HG02943 (cell line): ENCODE measurements at regions not wholly inside any gene's neighbourhood (a gene's known extent, or its start where the extent isn't known, plus 50 kb on each side); places are given as distances from the start of the nearest gene placed in this dataset.

ENCODE experiments used
- ATAC-seq: cut with Tn5 transposase; IDR thresholded peaks from one replicate; pipeline ENCODE4 v1.9.1; 2021; ENCODE audit warnings: mild to moderate bottlenecking, low read depth, moderate library complexity; ENCODE audit not compliant: unreplicated experiment

- no peak for ATAC-seq
These were observed 990.5 kb downstream of the OTOL1 start for GRCh38 chr3:162487138-162487537.

- ATAC-seq, result no peak
These were observed 993.2 kb downstream of the OTOL1 start for GRCh38 chr3:162489853-162490252.

- no peak for ATAC-seq
These were observed 995.3 kb downstream of the OTOL1 start for GRCh38 chr3:162491952-162492351.

- no peak for ATAC-seq
These were observed 996.0 kb downstream of the OTOL1 start for GRCh38 chr3:162492446-162493081.

- ATAC-seq, result no peak
These were observed 1002.0 kb downstream of the OTOL1 start for GRCh38 chr3:162498626-162499025.

GRCh38 chr3:162507397-162507796 is 1010.8 kb downstream of the OTOL1 start:
- no peak for ATAC-seq

- ATAC-seq, result no peak
These were observed 1015.9 kb downstream of the OTOL1 start for GRCh38 chr3:162512488-162512887.

GRCh38 chr3:162517110-162517509 is 1020.5 kb downstream of the OTOL1 start:
- ATAC-seq, result no peak

GRCh38 chr3:162521669-162522068 is 1025.1 kb downstream of the OTOL1 start:
- ATAC-seq, result no peak

GRCh38 chr3:162525066-162525742 is 1028.6 kb downstream of the OTOL1 start:
- ATAC-seq, result no peak

- ATAC-seq, result no peak
These were observed 1029.2 kb downstream of the OTOL1 start for GRCh38 chr3:162525771-162526170.

- ATAC-seq, result no peak
These were observed 1037.8 kb downstream of the OTOL1 start for GRCh38 chr3:162534431-162534830.

GRCh38 chr3:162538491-162538890 is 1041.9 kb downstream of the OTOL1 start:
- no peak for ATAC-seq

- ATAC-seq, result no peak
These were observed 1042.3 kb downstream of the OTOL1 start for GRCh38 chr3:162538906-162539305.

GRCh38 chr3:162540421-162540820 is 1043.8 kb downstream of the OTOL1 start:
- ATAC-seq, result no peak

- ATAC-seq, result no peak
These were observed 1045.3 kb downstream of the OTOL1 start for GRCh38 chr3:162541923-162542322.

- no peak for ATAC-seq
These were observed 1047.6 kb downstream of the OTOL1 start for GRCh38 chr3:162544246-162544645.

- ATAC-seq, result no peak
These were observed 1050.3 kb downstream of the OTOL1 start for GRCh38 chr3:162546910-162547309.

- no peak for ATAC-seq
These were observed 1050.7 kb downstream of the OTOL1 start for GRCh38 chr3:162547321-162547720.

- no peak for ATAC-seq
These were observed 1059.2 kb downstream of the OTOL1 start for GRCh38 chr3:162555761-162556160.

GRCh38 chr3:162558016-162558415 is 1061.4 kb downstream of the OTOL1 start:
- ATAC-seq, result no peak

- ATAC-seq, result no peak
These were observed 1072.1 kb downstream of the OTOL1 start for GRCh38 chr3:162568706-162569105.
